OCI-LY7 (cell line): ENCODE measurements at regions not wholly inside any gene's neighbourhood (a gene's known extent, or its start where the extent isn't known, plus 50 kb on each side); places are given as distances from the start of the nearest gene placed in this dataset.

Source experiments
- BruUV-seq: library from RNA; stranded (reverse); fragments of 400-500 nt; replicated peaks from 2 replicates; lab custom pipeline; 2021; lab: Mats Ljungman, UMichigan
- CTCF ChIA-PET: fragments of 300-600 bp; sonication (Branson Sonifier 250); formaldehyde crosslinking; loops from one replicate; lab custom pipeline; 2022; ENCODE audit warnings: antibody characterized with exemption; ENCODE audit not compliant: unreplicated experiment; lab: Charles Lee
- POLR2A ChIA-PET: fragments of 300-600 bp; sonication (Branson Sonifier 250); formaldehyde crosslinking; loops from one replicate; lab custom pipeline; 2022; ENCODE audit warnings: antibody characterized with exemption; lab: Charles Lee
- DNase-seq: peaks from one replicate; pipeline ENCODE4 v3.0.0-alpha.2; 2015; ENCODE audit warnings: low spot score
- H2AFZ ChIP-seq: fragments of 200-600 bp; sonication (generic), shearing (Covaris generic); 2 replicates; pipeline ENCODE4 v1.6.1; 2014; ENCODE audit warnings: mild to moderate bottlenecking, antibody characterized with exemption, low read length, moderate library complexity
- H3K27ac ChIP-seq: fragments of 200-600 bp; sonication (generic); 2 replicates; pipeline ENCODE4 v1.5.1; 2014; ENCODE audit warnings: mixed run types, low read depth, mild to moderate bottlenecking, moderate library complexity, low read length, inconsistent platforms; ENCODE audit not compliant: poor library complexity, severe bottlenecking
- H3K36me3 ChIP-seq: fragments of 200-600 bp; sonication (generic); 2 replicates; pipeline ENCODE4 v1.6.1; 2014; ENCODE audit warnings: mild to moderate bottlenecking, antibody characterized with exemption, low read length, moderate library complexity, mixed read lengths; ENCODE audit not compliant: insufficient read depth
- H3K4me1 ChIP-seq: fragments of 200-600 bp; sonication (generic); 2 replicates; pipeline ENCODE4 v1.5.1; 2014; ENCODE audit warnings: mild to moderate bottlenecking, low read length; ENCODE audit not compliant: insufficient read depth, poor library complexity, severe bottlenecking
- H3K4me2 ChIP-seq: fragments of 200-600 bp; sonication (generic); 2 replicates; pipeline ENCODE4 v1.6.1; 2014; ENCODE audit warnings: mild to moderate bottlenecking, low read length
- H3K4me3 ChIP-seq: fragments of 200-600 bp; sonication (generic); 2 replicates; pipeline ENCODE4 v1.5.1; 2014; ENCODE audit warnings: mild to moderate bottlenecking, low read depth, low read length; ENCODE audit not compliant: poor library complexity, severe bottlenecking
- H3K79me2 ChIP-seq: fragments of 200-600 bp; sonication (generic); 2 replicates; pipeline ENCODE4 v1.6.1; 2016; ENCODE audit warnings: low read depth, mild to moderate bottlenecking, low read length, moderate library complexity, mixed read lengths; ENCODE audit not compliant: insufficient read depth
- H3K9me2 ChIP-seq: fragments of 200-600 bp; sonication (generic); 2 replicates; pipeline ENCODE4 v1.6.1; 2016; ENCODE audit warnings: mild to moderate bottlenecking, low read length, mixed read lengths; ENCODE audit not compliant: insufficient read depth
- H3K9me3 ChIP-seq: fragments of 200-600 bp; sonication (generic); 2 replicates; pipeline ENCODE4 v1.6.1; 2014; ENCODE audit warnings: mild to moderate bottlenecking, mixed run types, low read length, mixed read lengths
- H4K20me1 ChIP-seq: fragments of 200-600 bp; sonication (generic); 2 replicates; pipeline ENCODE4 v1.6.1; 2014; ENCODE audit warnings: mild to moderate bottlenecking, antibody characterized with exemption, low read length, moderate library complexity, mixed read lengths; ENCODE audit not compliant: insufficient read depth
- EZH2phosphoT487 ChIP-seq: fragments of 200-600 bp; sonication (generic); IDR thresholded peaks from 2 replicates; pipeline ENCODE4 v1.6.1; 2018; ENCODE audit warnings: low read depth, borderline replicate concordance, mild to moderate bottlenecking, mixed run types, antibody characterized with exemption, low read length, moderate library complexity, mixed read lengths
- intact Hi-C: fragments of 100-400 bp; cut with micrococcal nuclease; formaldehyde crosslinking; loops from one replicate; pipeline ENCODE4 v1.10.0; 2022; ENCODE audit not compliant: unreplicated experiment
- TF ChIP-seq, protein P1 (sequence below): fragments of 200-600 bp; sonication (generic); conservative IDR thresholded peaks from 2 replicates; pipeline ENCODE4 v1.5.1; 2014; ENCODE audit warnings: mild to moderate bottlenecking, antibody characterized with exemption, low read length, moderate library complexity, mixed read lengths

- Histone ChIP-seq H3K4me2 (no peak overlapping the region), H3K4me1 (no peaks in the 10 kb centered on the region), H2AFZ (no peak overlapping the region), H3K27ac (no peak overlapping the region), H4K20me1 (no peaks in the 10 kb centered on the region), H3K9me2 (no peaks in the 10 kb centered on the region), H3K79me2 (no peaks in the 10 kb centered on the region), H3K4me3 (no peak overlapping the region), H3K36me3 (no peaks in the 10 kb centered on the region), H3K9me3 (no peaks in the 10 kb centered on the region)
- ChIA-PET CTCF (no interaction called here), POLR2A (no interaction called here)
- no TSS peak for BruUV-seq
- DNase-seq = no peak
- TF ChIP-seq, protein P1, sequence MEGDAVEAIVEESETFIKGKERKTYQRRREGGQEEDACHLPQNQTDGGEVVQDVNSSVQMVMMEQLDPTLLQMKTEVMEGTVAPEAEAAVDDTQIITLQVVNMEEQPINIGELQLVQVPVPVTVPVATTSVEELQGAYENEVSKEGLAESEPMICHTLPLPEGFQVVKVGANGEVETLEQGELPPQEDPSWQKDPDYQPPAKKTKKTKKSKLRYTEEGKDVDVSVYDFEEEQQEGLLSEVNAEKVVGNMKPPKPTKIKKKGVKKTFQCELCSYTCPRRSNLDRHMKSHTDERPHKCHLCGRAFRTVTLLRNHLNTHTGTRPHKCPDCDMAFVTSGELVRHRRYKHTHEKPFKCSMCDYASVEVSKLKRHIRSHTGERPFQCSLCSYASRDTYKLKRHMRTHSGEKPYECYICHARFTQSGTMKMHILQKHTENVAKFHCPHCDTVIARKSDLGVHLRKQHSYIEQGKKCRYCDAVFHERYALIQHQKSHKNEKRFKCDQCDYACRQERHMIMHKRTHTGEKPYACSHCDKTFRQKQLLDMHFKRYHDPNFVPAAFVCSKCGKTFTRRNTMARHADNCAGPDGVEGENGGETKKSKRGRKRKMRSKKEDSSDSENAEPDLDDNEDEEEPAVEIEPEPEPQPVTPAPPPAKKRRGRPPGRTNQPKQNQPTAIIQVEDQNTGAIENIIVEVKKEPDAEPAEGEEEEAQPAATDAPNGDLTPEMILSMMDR = no peak
- TF ChIP-seq EZH2phosphoT487 = no peak
- intact Hi-C loops = no loop called here
Observed at GRCh38 chr18:55651236-55651635, 63.2 kb upstream of the TCF4 start.

DNA sequence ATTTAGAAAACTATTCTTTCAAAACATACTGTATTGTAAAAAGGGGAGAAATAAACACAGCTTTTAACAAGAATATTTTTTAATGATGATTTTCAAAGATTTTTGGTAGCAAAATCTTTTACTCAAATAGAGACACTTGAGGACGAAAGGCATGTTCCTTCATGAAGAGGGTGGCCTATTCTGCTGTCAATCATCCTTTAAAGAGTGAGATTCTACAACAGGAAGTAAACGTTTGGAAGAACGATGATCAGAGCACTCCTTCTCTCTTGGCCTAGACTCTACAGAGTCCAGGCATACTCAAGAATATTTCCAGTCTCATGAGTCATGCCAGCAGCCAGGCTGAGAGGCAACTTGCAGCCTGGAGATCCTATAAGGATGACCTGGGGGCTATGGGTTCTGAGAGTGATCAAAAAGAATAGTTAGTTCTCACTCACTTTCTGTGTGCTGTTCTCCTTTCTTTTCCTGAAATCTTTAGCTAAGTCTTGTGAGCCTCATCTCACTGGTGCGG is 62.4 kb upstream of the TCF4 start:
- Histone ChIP-seq H3K9me2 (no peaks in the 10 kb centered on the region), H3K36me3 (no peaks in the 10 kb centered on the region), H3K4me2 (no peak overlapping the region), H2AFZ (no peak overlapping the region), H4K20me1 (no peaks in the 10 kb centered on the region), H3K79me2 (no peaks in the 10 kb centered on the region), H3K4me3 (no peak overlapping the region), H3K9me3 (no peaks in the 10 kb centered on the region), H3K4me1 (no peaks in the 10 kb centered on the region), H3K27ac (no peak overlapping the region)
- ChIA-PET POLR2A (no interaction called here), CTCF (no interaction called here)
- no TSS peak for BruUV-seq
- TF ChIP-seq, protein P1 = no peak
- no peak for TF ChIP-seq EZH2phosphoT487
- DNase-seq = no peak
- intact Hi-C loops = no loop called here

- Histone ChIP-seq H3K4me1 (no peaks in the 10 kb centered on the region), H3K9me2 (no peaks in the 10 kb centered on the region), H3K4me3 (no peak overlapping the region), H3K27ac (no peak overlapping the region), H3K9me3 (no peaks in the 10 kb centered on the region), H4K20me1 (no peaks in the 10 kb centered on the region), H3K79me2 (no peaks in the 10 kb centered on the region), H2AFZ (no peak overlapping the region), H3K4me2 (no peak overlapping the region), H3K36me3 (no peaks in the 10 kb centered on the region)
- DNase-seq = no peak
- no TSS peak for BruUV-seq
- CTCF ChIA-PET = no interaction called here
- POLR2A ChIA-PET = no interaction called here
- intact Hi-C loops = no loop called here
- no peak for TF ChIP-seq EZH2phosphoT487
- TF ChIP-seq, protein P1 = no peak
Observed at GRCh38 chr18:55647331-55647730, 59.3 kb upstream of the TCF4 start.
